ENCODE measurements at regions not wholly inside any gene's neighbourhood (a gene's known extent, or its start where the extent isn't known, plus 50 kb on each side); places are given as distances from the start of the nearest gene placed in this dataset.

DNA sequence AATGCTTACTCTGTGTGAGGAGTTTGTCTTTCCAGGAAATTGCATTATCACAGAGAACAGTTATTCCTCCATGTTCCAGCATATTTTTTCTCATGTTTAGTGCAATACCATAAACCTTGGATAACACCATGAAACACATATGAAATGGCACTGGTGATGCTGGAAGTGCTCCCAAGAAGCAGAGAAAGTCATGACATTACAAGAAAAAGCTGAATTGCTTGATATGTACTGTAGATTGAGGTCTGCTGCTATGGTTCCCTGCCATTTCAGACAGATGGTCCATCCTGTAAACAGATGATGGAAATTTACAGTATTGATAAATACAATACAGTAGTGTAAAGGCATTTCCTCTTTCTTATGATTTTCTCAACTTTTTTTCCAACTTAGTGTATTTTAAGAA, 422.1 kb downstream of the LRRIQ3 start (continued):
- no peak for TF ChIP-seq EHMT2 (IDR thresholded peaks at IDR 0.05; ENCODE audit: low read depth)
- TF ChIP-seq KDM5A (IDR thresholded peaks at IDR 0.05), result no peak
- no peak for TF ChIP-seq EHF (CRISPR knock-in tag; IDR thresholded peaks at IDR 0.05)
- TF ChIP-seq, protein P1, sequence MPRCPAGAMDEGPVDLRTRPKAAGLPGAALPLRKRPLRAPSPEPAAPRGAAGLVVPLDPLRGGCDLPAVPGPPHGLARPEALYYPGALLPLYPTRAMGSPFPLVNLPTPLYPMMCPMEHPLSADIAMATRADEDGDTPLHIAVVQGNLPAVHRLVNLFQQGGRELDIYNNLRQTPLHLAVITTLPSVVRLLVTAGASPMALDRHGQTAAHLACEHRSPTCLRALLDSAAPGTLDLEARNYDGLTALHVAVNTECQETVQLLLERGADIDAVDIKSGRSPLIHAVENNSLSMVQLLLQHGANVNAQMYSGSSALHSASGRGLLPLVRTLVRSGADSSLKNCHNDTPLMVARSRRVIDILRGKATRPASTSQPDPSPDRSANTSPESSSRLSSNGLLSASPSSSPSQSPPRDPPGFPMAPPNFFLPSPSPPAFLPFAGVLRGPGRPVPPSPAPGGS (IDR thresholded peaks at IDR 0.05), result no peak
- no peak for TF ChIP-seq ZSCAN20 (CRISPR knock-in tag; IDR thresholded peaks at IDR 0.05)
- TF ChIP-seq, protein P2, sequence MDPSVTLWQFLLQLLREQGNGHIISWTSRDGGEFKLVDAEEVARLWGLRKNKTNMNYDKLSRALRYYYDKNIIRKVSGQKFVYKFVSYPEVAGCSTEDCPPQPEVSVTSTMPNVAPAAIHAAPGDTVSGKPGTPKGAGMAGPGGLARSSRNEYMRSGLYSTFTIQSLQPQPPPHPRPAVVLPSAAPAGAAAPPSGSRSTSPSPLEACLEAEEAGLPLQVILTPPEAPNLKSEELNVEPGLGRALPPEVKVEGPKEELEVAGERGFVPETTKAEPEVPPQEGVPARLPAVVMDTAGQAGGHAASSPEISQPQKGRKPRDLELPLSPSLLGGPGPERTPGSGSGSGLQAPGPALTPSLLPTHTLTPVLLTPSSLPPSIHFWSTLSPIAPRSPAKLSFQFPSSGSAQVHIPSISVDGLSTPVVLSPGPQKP (IDR thresholded peaks at IDR 0.05; ENCODE audit: low read depth, low read length), result no peak
- TF ChIP-seq PHF8 (IDR thresholded peaks at IDR 0.05; ENCODE audit: borderline replicate concordance, low read depth), result no peak
- TF ChIP-seq CBX8 (IDR thresholded peaks at IDR 0.05), result no peak
- TF ChIP-seq MYC (IDR thresholded peaks at IDR 0.05; ENCODE audit: borderline replicate concordance, low read length), result no peak

DNA sequence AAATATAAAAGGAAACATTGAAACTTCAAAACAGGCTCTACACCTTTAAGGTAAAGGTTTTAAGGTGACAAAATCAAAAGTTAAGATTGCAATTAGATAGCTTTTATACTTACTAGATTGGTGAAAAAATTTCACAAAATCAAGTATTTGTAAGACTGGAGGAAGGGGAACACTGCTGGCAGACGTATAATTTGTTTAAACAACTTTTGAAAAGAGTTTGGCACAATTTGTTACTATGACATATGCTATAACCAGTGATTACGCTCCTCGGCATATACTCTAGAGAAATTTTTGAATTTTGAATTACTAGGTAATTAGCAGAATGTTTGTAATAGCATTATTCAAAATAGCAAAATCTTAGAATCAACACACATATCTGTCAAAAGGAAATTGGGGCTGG, 425.0 kb downstream of the LRRIQ3 start:
- Histone ChIP-seq H3K4me3 (no peak overlapping the region), H3K4me2 (no peak overlapping the region), H3K4me1 (no peaks in the 10 kb centered on the region), H3K27ac (no peak overlapping the region), H3K9me3 (no peaks in the 10 kb centered on the region)
- ChIA-PET POLR2A (no interaction called here), CTCF (no interaction called here)
- no peak for DNase-seq (ENCODE audit: low read depth in 1 of 2, low spot score in 1 of 2)
- ATAC-seq, result no peak
- WGBS (ENCODE audit: missing lambda C conversion rate), result 63% methylated on average over 3 of the region's 3 CpGs
- no peak for FAIRE-seq
- TF ChIP-seq CHD2 (IDR thresholded peaks at IDR 0.05; ENCODE audit: low read length, partially characterized antibody) (no peak), CBX2 (IDR thresholded peaks at IDR 0.05; ENCODE audit: borderline replicate concordance, low read depth) (no peak), EP300 (IDR thresholded peaks at IDR 0.05) (no peak)
- TF ChIP-seq, protein P3, sequence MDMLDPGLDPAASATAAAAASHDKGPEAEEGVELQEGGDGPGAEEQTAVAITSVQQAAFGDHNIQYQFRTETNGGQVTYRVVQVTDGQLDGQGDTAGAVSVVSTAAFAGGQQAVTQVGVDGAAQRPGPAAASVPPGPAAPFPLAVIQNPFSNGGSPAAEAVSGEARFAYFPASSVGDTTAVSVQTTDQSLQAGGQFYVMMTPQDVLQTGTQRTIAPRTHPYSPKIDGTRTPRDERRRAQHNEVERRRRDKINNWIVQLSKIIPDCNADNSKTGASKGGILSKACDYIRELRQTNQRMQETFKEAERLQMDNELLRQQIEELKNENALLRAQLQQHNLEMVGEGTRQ (IDR thresholded peaks at IDR 0.05), result no peak
- TF ChIP-seq, protein P4, sequence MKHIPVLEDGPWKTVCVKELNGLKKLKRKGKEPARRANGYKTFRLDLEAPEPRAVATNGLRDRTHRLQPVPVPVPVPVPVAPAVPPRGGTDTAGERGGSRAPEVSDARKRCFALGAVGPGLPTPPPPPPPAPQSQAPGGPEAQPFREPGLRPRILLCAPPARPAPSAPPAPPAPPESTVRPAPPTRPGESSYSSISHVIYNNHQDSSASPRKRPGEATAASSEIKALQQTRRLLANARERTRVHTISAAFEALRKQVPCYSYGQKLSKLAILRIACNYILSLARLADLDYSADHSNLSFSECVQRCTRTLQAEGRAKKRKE (CRISPR knock-in tag; IDR thresholded peaks at IDR 0.05; ENCODE audit: low read depth), result no peak

DNA sequence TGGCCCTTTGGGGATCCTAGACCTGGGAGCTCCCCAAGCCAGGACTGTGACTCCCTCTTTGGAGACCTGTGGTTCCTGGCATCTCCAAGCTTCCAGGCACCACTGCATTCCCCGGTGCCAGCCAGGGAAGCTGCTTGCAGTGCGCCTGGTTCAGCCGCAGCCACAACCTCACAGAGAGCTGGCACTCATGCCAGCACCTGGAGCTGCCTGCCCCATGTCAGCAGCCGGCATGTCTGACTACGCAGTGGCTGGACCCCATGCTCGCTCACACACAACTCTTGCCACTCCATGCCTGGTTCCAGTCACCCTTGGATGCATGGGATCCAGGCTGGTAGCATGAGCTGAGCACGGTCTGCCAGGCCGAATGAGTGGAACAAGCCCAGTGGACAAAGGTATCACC, 426.6 kb downstream of the LRRIQ3 start:
- Histone ChIP-seq H3K27ac (no peak overlapping the region), H3K4me1 (no peaks in the 10 kb centered on the region), H3K4me2 (no peak overlapping the region), H3K9me3 (no peaks in the 10 kb centered on the region), H3K4me3 (no peak overlapping the region)
- CTCF ChIA-PET, result no interaction called here
- TF ChIP-seq JUNB (IDR thresholded peaks at IDR 0.05) (no peak), BHLHE40 (IDR thresholded peaks at IDR 0.05; ENCODE audit: low read depth, low read length) (no peak), POLR2AphosphoS2 (conservative IDR thresholded peaks at IDR 0.05; ENCODE audit: low read length) (no peak), RAD21 (conservative IDR thresholded peaks at IDR 0.05 in 1 of 2, IDR thresholded peaks at IDR 0.05 in 1 of 2) (no peak), EP300 (IDR thresholded peaks at IDR 0.05) (no peak), CHD2 (IDR thresholded peaks at IDR 0.05; ENCODE audit: low read length, partially characterized antibody) (no peak), HEYL (CRISPR knock-in tag; IDR thresholded peaks at IDR 0.05) (no peak), RARB (CRISPR knock-in tag; IDR thresholded peaks at IDR 0.05) (no peak), CBX2 (IDR thresholded peaks at IDR 0.05; ENCODE audit: borderline replicate concordance, low read depth) (no peak), CBX8 (IDR thresholded peaks at IDR 0.05) (no peak), ZNF302 (CRISPR knock-in tag; IDR thresholded peaks at IDR 0.05) (no peak), NPAS2 (CRISPR knock-in tag; IDR thresholded peaks at IDR 0.05; ENCODE audit: borderline replicate concordance) (no peak)
- TF ChIP-seq, protein P3 (IDR thresholded peaks at IDR 0.05), result no peak
- TF ChIP-seq, protein P5, sequence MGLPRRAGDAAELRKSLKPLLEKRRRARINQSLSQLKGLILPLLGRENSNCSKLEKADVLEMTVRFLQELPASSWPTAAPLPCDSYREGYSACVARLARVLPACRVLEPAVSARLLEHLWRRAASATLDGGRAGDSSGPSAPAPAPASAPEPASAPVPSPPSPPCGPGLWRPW (IDR thresholded peaks at IDR 0.05), result no peak
- FAIRE-seq (no peak), ATAC-seq (no peak), DNase-seq (ENCODE audit: low read depth in 1 of 2, low spot score in 1 of 2) (no peak)
- POLR2A ChIA-PET, result no interaction called here
- 10% methylated on average over 3 of the region's 8 CpGs for WGBS (ENCODE audit: missing lambda C conversion rate)
